ENCODE measurements at regions not wholly inside any gene's neighbourhood (a gene's known extent, or its start where the extent isn't known, plus 50 kb on each side); places are given as distances from the start of the nearest gene placed in this dataset.
A peak's percentile ranks its signal among the peaks of the same experiment; 100 is the strongest.

GRCh38 chr18:22483407-22483806, 65.7 kb upstream of the CTAGE1 start:
- TF ChIP-seq CTCF (IDR thresholded peaks at IDR 0.05; ENCODE audit: borderline replicate concordance) = no peak
- intact Hi-C loops (cut with micrococcal nuclease) = no loop called here

DNA sequence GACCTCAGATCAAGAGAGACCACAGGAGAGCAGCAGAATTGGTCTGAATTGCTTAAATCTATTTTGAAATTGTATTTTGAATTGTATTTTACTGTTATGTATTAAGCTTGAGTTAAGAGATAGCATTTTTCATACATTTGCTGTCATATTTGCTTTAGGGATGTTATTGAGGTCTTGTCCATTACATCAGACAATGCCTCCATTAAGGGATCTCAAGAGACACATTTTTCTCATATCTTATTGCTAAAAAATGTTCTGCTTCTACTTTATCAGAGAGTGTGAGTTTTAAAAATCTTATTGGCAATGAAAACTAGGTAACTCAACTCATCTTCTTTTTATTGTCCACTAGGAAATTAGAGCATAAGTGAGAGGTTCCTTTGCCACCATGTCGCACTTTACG, 66.8 kb upstream of the CTAGE1 start:
- Histone ChIP-seq H3K9me3 (replicated peaks) (no peaks in the 10 kb centered on the region), H3K36me3 (no peaks in the 10 kb centered on the region), H3K27me3 (ENCODE audit: low read depth) (no peaks in the 10 kb centered on the region), H3K4me1 (peaks cover 25% of the 10 kb centered on the region), H3K27ac (replicated peaks) (no peak overlapping the region), H3K4me3 (no peak overlapping the region)
- DNase-seq = no peak
- no peak for TF ChIP-seq CTCF (IDR thresholded peaks at IDR 0.05; ENCODE audit: borderline replicate concordance)
- intact Hi-C loops (cut with micrococcal nuclease) = no loop called here

More at GRCh38 chr18:22483407-22483806, 65.7 kb upstream of the CTAGE1 start:
- no peak overlapping the region for H3K4me3 ChIP-seq
- no peak overlapping the region for H3K27ac ChIP-seq (replicated peaks)
- H3K27me3 ChIP-seq (ENCODE audit: low read depth) = no peaks in the 10 kb centered on the region
- DNase-seq = no peak
- H3K4me1 ChIP-seq = peaks cover 14% of the 10 kb centered on the region
- no peaks in the 10 kb centered on the region for H3K36me3 ChIP-seq
- H3K9me3 ChIP-seq (replicated peaks) = no peaks in the 10 kb centered on the region

DNA sequence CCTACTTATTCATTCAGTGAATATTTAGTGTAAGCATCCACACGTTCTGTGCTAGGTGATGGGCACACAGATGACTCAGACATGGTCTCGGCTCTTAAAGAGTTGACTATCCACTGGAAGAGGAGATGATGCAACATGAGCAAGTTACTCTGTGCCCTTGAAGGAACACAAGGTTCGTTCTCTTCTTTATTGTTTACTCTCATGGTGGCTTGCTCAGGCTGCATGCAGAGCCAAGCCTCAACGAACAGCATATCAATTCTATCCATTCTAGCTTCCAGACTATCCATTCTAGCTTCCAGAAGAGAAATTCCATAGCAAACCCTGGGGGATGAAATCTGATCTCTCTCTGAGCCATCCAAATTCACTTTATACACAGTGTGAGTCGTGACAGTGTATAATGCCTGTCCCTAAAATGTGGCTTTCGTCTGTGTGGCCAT, 68.1 kb upstream of the CTAGE1 start:
- H3K27me3 ChIP-seq (ENCODE audit: low read depth) = no peaks in the 10 kb centered on the region
- no peaks in the 10 kb centered on the region for H3K36me3 ChIP-seq
- no peaks in the 10 kb centered on the region for H3K9me3 ChIP-seq (replicated peaks)
- H3K27ac ChIP-seq (replicated peaks) = no peak overlapping the region
- no peak for TF ChIP-seq CTCF (IDR thresholded peaks at IDR 0.05; ENCODE audit: borderline replicate concordance)
- intact Hi-C loops (cut with micrococcal nuclease) = no loop called here
- no peak for DNase-seq
- no peak overlapping the region for H3K4me3 ChIP-seq
- peaks cover 36% of the 10 kb centered on the region for H3K4me1 ChIP-seq

- Histone ChIP-seq H3K27me3 (ENCODE audit: low read depth) (no peaks in the 10 kb centered on the region), H3K4me3 (no peak overlapping the region), H3K27ac (replicated peaks) (peak overlapping the region; percentile 10), H3K4me1 (peaks cover 36% of the 10 kb centered on the region), H3K36me3 (no peaks in the 10 kb centered on the region), H3K9me3 (replicated peaks) (no peaks in the 10 kb centered on the region)
- TF ChIP-seq CTCF (IDR thresholded peaks at IDR 0.05; ENCODE audit: borderline replicate concordance) = no peak
- no peak for DNase-seq
- intact Hi-C loops (cut with micrococcal nuclease) = no loop called here
Measured at GRCh38 chr18:22486667-22487066, 69.0 kb upstream of the CTAGE1 start.

GRCh38 chr18:22488554-22488953, 70.8 kb upstream of the CTAGE1 start:
- intact Hi-C loops (cut with micrococcal nuclease) = no loop called here
- H3K27ac ChIP-seq (replicated peaks) = peak overlapping the region; percentile 69

More at GRCh38 chr18:22488554-22488953, 70.8 kb upstream of the CTAGE1 start:
- peaks cover 38% of the 10 kb centered on the region for H3K4me1 ChIP-seq
- H3K9me3 ChIP-seq (replicated peaks) = no peaks in the 10 kb centered on the region
- no peak overlapping the region for H3K4me3 ChIP-seq
- H3K36me3 ChIP-seq = no peaks in the 10 kb centered on the region
- no peak for TF ChIP-seq CTCF (IDR thresholded peaks at IDR 0.05; ENCODE audit: borderline replicate concordance)
- no peaks in the 10 kb centered on the region for H3K27me3 ChIP-seq (ENCODE audit: low read depth)
- DNase-seq = peak; percentile 69
